ENCODE measurements at regions not wholly inside any gene's neighbourhood (a gene's known extent, or its start where the extent isn't known, plus 50 kb on each side); places are given as distances from the start of the nearest gene placed in this dataset.

GRCh38 chr4:63526251-63526650 is 883.0 kb downstream of the TECRL start:
- POLR2A ChIA-PET, result no interaction called here
- Mint-ChIP-seq H3K27me3 (no peaks in the 10 kb centered on the region), H3K4me3 (no peak overlapping the region), H3K27ac (no peak overlapping the region), H3K9me3 (ENCODE audit: low read depth) (peaks cover 7% of the 10 kb centered on the region), H3K36me3 (ENCODE audit: low read depth) (no peaks in the 10 kb centered on the region), H3K4me1 (no peaks in the 10 kb centered on the region)
- DNase-seq, result no peak
- intact Hi-C loops (cut with DNase I, micrococcal nuclease), result no loop called here
- no peak for ATAC-seq
- CTCF ChIA-PET, result no interaction called here

- ChIA-PET POLR2A (no interaction called here), CTCF (no interaction called here)
- ATAC-seq (no peak), DNase-seq (no peak)
- H3K27me3 Mint-ChIP-seq, result no peaks in the 10 kb centered on the region
- no peak overlapping the region for H3K4me3 Mint-ChIP-seq
- H3K36me3 Mint-ChIP-seq (ENCODE audit: low read depth), result no peaks in the 10 kb centered on the region
- no peaks in the 10 kb centered on the region for H3K4me1 Mint-ChIP-seq
- H3K27ac Mint-ChIP-seq, result no peak overlapping the region
- peaks cover 6% of the 10 kb centered on the region for H3K9me3 Mint-ChIP-seq (ENCODE audit: low read depth)
- intact Hi-C loops (cut with DNase I, micrococcal nuclease), result no loop called here
Observed at GRCh38 chr4:63524764-63525163, 884.5 kb downstream of the TECRL start.

GRCh38 chr4:63505714-63506460 is 903.4 kb downstream of the TECRL start:
- no peak overlapping the region for H3K4me3 Mint-ChIP-seq
- CTCF ChIA-PET, result no interaction called here

GRCh38 chr4:63493265-63493664 is 916.0 kb downstream of the TECRL start:
- intact Hi-C loops (cut with DNase I, micrococcal nuclease), result no loop called here
- CTCF ChIA-PET, result no interaction called here
- Mint-ChIP-seq H3K4me3 (no peak overlapping the region), H3K27me3 (no peaks in the 10 kb centered on the region), H3K9me3 (ENCODE audit: low read depth) (peaks cover 5% of the 10 kb centered on the region), H3K27ac (no peak overlapping the region), H3K4me1 (no peaks in the 10 kb centered on the region), H3K36me3 (ENCODE audit: low read depth) (no peaks in the 10 kb centered on the region)
- no peak for ATAC-seq
- no peak for DNase-seq
- POLR2A ChIA-PET, result no interaction called here

More at GRCh38 chr4:63505714-63506460, 903.4 kb downstream of the TECRL start:
- ATAC-seq (no peak), DNase-seq (no peak)
- H3K4me1 Mint-ChIP-seq, result no peaks in the 10 kb centered on the region
- H3K27ac Mint-ChIP-seq, result no peak overlapping the region
- no peaks in the 10 kb centered on the region for H3K27me3 Mint-ChIP-seq
- intact Hi-C loops (cut with DNase I, micrococcal nuclease), result no loop called here
- POLR2A ChIA-PET, result interaction anchor here (0.6 kb wide), 1 partner anchor 30 kb away, joined by 3 read pairs; no protein-coding TSS in a partner anchor
- H3K9me3 Mint-ChIP-seq (ENCODE audit: low read depth), result peaks cover 23% of the 10 kb centered on the region
- no peaks in the 10 kb centered on the region for H3K36me3 Mint-ChIP-seq (ENCODE audit: low read depth)

- Mint-ChIP-seq H3K27ac (no peak overlapping the region), H3K9me3 (ENCODE audit: low read depth) (peaks cover 5% of the 10 kb centered on the region), H3K27me3 (no peaks in the 10 kb centered on the region), H3K4me3 (no peak overlapping the region), H3K36me3 (ENCODE audit: low read depth) (no peaks in the 10 kb centered on the region), H3K4me1 (no peaks in the 10 kb centered on the region)
- ATAC-seq, result no peak
- DNase-seq, result no peak
- CTCF ChIA-PET, result interaction anchor here (0.6 kb wide), 1 partner anchor 494 kb away, joined by 3 read pairs; no protein-coding TSS in a partner anchor
- intact Hi-C loops (cut with DNase I, micrococcal nuclease), result no loop called here
- POLR2A ChIA-PET, result no interaction called here
Observed at GRCh38 chr4:63492515-63492914, 916.7 kb downstream of the TECRL start.

- DNase-seq (no peak), ATAC-seq (no peak)
- intact Hi-C loops (cut with DNase I, micrococcal nuclease), result no loop called here
- H3K27ac Mint-ChIP-seq, result no peak overlapping the region
- ChIA-PET POLR2A (no interaction called here), CTCF (no interaction called here)
- no peaks in the 10 kb centered on the region for H3K36me3 Mint-ChIP-seq (ENCODE audit: low read depth)
- H3K27me3 Mint-ChIP-seq, result no peaks in the 10 kb centered on the region
- H3K4me3 Mint-ChIP-seq, result no peak overlapping the region
- H3K9me3 Mint-ChIP-seq (ENCODE audit: low read depth), result peaks cover 20% of the 10 kb centered on the region
- H3K4me1 Mint-ChIP-seq, result no peaks in the 10 kb centered on the region
Observed at GRCh38 chr4:63464393-63464792, 944.9 kb downstream of the TECRL start.

GRCh38 chr4:63460075-63460474 is 949.2 kb downstream of the TECRL start:
- intact Hi-C loops (cut with DNase I, micrococcal nuclease), result no loop called here
- H3K4me1 Mint-ChIP-seq, result no peaks in the 10 kb centered on the region
- peaks cover 12% of the 10 kb centered on the region for H3K9me3 Mint-ChIP-seq (ENCODE audit: low read depth)
- ChIA-PET POLR2A (no interaction called here), CTCF (no interaction called here)
- no peaks in the 10 kb centered on the region for H3K27me3 Mint-ChIP-seq
- no peak overlapping the region for H3K27ac Mint-ChIP-seq
- H3K4me3 Mint-ChIP-seq, result no peak overlapping the region
- H3K36me3 Mint-ChIP-seq (ENCODE audit: low read depth), result no peaks in the 10 kb centered on the region
- ATAC-seq, result no peak
- no peak for DNase-seq

- no peaks in the 10 kb centered on the region for H3K36me3 Mint-ChIP-seq (ENCODE audit: low read depth)
- CTCF ChIA-PET, result no interaction called here
- ATAC-seq, result no peak
- intact Hi-C loops (cut with DNase I, micrococcal nuclease), result no loop called here
- DNase-seq, result no peak
- H3K27ac Mint-ChIP-seq, result no peak overlapping the region
- no peaks in the 10 kb centered on the region for H3K4me1 Mint-ChIP-seq
- peaks cover 9% of the 10 kb centered on the region for H3K9me3 Mint-ChIP-seq (ENCODE audit: low read depth)
- H3K27me3 Mint-ChIP-seq, result no peaks in the 10 kb centered on the region
- no peak overlapping the region for H3K4me3 Mint-ChIP-seq
- POLR2A ChIA-PET, result no interaction called here
Observed at GRCh38 chr4:63459329-63459728, 949.9 kb downstream of the TECRL start.

GRCh38 chr4:63458010-63458409 is 951.2 kb downstream of the TECRL start:
- ChIA-PET CTCF (no interaction called here), POLR2A (no interaction called here)
- intact Hi-C loops (cut with DNase I, micrococcal nuclease), result no loop called here
- H3K27ac Mint-ChIP-seq, result no peak overlapping the region
- H3K36me3 Mint-ChIP-seq (ENCODE audit: low read depth), result no peaks in the 10 kb centered on the region
- H3K4me1 Mint-ChIP-seq, result no peaks in the 10 kb centered on the region
- no peak overlapping the region for H3K4me3 Mint-ChIP-seq
- peaks cover 6% of the 10 kb centered on the region for H3K9me3 Mint-ChIP-seq (ENCODE audit: low read depth)
- no peaks in the 10 kb centered on the region for H3K27me3 Mint-ChIP-seq
- DNase-seq (no peak), ATAC-seq (no peak)

- no peak for DNase-seq
- Mint-ChIP-seq H3K4me1 (no peaks in the 10 kb centered on the region), H3K27ac (no peak overlapping the region), H3K4me3 (no peak overlapping the region), H3K9me3 (ENCODE audit: low read depth) (peaks cover 10% of the 10 kb centered on the region), H3K36me3 (ENCODE audit: low read depth) (no peaks in the 10 kb centered on the region), H3K27me3 (no peaks in the 10 kb centered on the region)
- CTCF ChIA-PET, result no interaction called here
- intact Hi-C loops (cut with DNase I, micrococcal nuclease), result no loop called here
- no peak for ATAC-seq
- POLR2A ChIA-PET, result no interaction called here
Observed at GRCh38 chr4:63440236-63440635, 969.0 kb downstream of the TECRL start.

GRCh38 chr4:63430105-63430504 is 979.1 kb downstream of the TECRL start:
- ChIA-PET CTCF (no interaction called here), POLR2A (no interaction called here)
- DNase-seq (no peak), ATAC-seq (no peak)
- Mint-ChIP-seq H3K9me3 (ENCODE audit: low read depth) (peaks cover 14% of the 10 kb centered on the region), H3K4me1 (no peaks in the 10 kb centered on the region), H3K27ac (no peak overlapping the region), H3K36me3 (ENCODE audit: low read depth) (no peaks in the 10 kb centered on the region), H3K4me3 (no peak overlapping the region), H3K27me3 (no peaks in the 10 kb centered on the region)
- intact Hi-C loops (cut with DNase I, micrococcal nuclease), result no loop called here

- Mint-ChIP-seq H3K27me3 (no peaks in the 10 kb centered on the region), H3K36me3 (ENCODE audit: low read depth) (no peaks in the 10 kb centered on the region), H3K4me1 (no peaks in the 10 kb centered on the region), H3K27ac (no peak overlapping the region), H3K4me3 (no peak overlapping the region), H3K9me3 (ENCODE audit: low read depth) (peaks cover 8% of the 10 kb centered on the region)
- intact Hi-C loops (cut with DNase I, micrococcal nuclease), result no loop called here
- DNase-seq (no peak), ATAC-seq (no peak)
- CTCF ChIA-PET, result no interaction called here
- POLR2A ChIA-PET, result no interaction called here
Observed at GRCh38 chr4:63396269-63396668, 1013.0 kb downstream of the TECRL start.

- DNase-seq, result no peak
- no peak for ATAC-seq
- ChIA-PET CTCF (no interaction called here), POLR2A (no interaction called here)
- intact Hi-C loops (cut with DNase I, micrococcal nuclease), result no loop called here
- no peak overlapping the region for H3K27ac Mint-ChIP-seq
- no peaks in the 10 kb centered on the region for H3K27me3 Mint-ChIP-seq
- H3K9me3 Mint-ChIP-seq (ENCODE audit: low read depth), result peaks cover 4% of the 10 kb centered on the region
- H3K4me1 Mint-ChIP-seq, result no peaks in the 10 kb centered on the region
- no peak overlapping the region for H3K4me3 Mint-ChIP-seq
- no peaks in the 10 kb centered on the region for H3K36me3 Mint-ChIP-seq (ENCODE audit: low read depth)
Observed at GRCh38 chr4:63393544-63393943, 1015.7 kb downstream of the TECRL start.

Measured in activated CD4-positive, alpha-beta T cell treated with anti-CD3 and anti-CD28 coated beads for 36 hours (primary cell).